Adrenal gland (tissue), 5 donors: ENCODE measurements at regions not wholly inside any gene's neighbourhood (a gene's known extent, or its start where the extent isn't known, plus 50 kb on each side); places are given as distances from the start of the nearest gene placed in this dataset.

Experiments used
- POLR2A ChIP-seq, 2 donors: fragments of 450-650 bp; IDR thresholded peaks; one replicate each; pipeline ENCODE4 v1.6.1; 2017; ENCODE audit warnings: antibody characterized with exemption in 2 of 2, mild to moderate bottlenecking in 2 of 2, moderate library complexity in 1 of 2
- TF ChIP-seq, protein P1 (sequence below), 6 experiments: fragments of 450-650 bp in 4 of 6; fragments of 200-600 bp in 2 of 6; sonication (generic) in 1 of 6; IDR thresholded peaks; 1 replicate in 5 of 6; 2 replicates in 1 of 6; pipeline versions ENCODE4 v1.5.1 to v1.8.0; 2016 to 2021; ENCODE audit warnings: antibody characterized with exemption in 6 of 6, mild to moderate bottlenecking in 2 of 6, moderate library complexity in 1 of 6
- donor health status: DM: no; HTN: no; CAD: no.

DNA sequence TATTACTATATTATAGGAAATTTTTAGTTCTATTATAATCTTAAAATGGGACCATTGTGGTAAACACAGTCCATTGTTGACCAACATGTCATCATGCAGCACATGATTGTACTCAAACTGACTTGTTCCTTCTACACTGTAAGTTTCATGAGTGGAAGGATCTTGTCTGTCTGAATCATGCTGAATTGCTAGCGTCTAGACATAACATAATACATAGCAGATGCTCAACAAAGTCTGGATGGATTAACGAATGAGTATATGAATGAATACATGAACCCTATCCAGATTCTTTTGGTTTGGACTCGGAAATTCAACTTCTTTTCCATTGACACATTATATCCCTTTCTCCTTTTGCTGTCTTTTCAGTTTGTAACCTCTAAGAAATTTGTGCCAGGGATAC, 429.2 kb upstream of the SGCD start:
- TF ChIP-seq, protein P1, sequence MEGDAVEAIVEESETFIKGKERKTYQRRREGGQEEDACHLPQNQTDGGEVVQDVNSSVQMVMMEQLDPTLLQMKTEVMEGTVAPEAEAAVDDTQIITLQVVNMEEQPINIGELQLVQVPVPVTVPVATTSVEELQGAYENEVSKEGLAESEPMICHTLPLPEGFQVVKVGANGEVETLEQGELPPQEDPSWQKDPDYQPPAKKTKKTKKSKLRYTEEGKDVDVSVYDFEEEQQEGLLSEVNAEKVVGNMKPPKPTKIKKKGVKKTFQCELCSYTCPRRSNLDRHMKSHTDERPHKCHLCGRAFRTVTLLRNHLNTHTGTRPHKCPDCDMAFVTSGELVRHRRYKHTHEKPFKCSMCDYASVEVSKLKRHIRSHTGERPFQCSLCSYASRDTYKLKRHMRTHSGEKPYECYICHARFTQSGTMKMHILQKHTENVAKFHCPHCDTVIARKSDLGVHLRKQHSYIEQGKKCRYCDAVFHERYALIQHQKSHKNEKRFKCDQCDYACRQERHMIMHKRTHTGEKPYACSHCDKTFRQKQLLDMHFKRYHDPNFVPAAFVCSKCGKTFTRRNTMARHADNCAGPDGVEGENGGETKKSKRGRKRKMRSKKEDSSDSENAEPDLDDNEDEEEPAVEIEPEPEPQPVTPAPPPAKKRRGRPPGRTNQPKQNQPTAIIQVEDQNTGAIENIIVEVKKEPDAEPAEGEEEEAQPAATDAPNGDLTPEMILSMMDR (IDR thresholded peaks at IDR 0.05) = no peak
- TF ChIP-seq POLR2A (IDR thresholded peaks at IDR 0.05) = no peak
